Lung (tissue), 11 donors: ENCODE measurements at regions not wholly inside any gene's neighbourhood (a gene's known extent, or its start where the extent isn't known, plus 50 kb on each side); places are given as distances from the start of the nearest gene placed in this dataset.

Source experiments
- ATAC-seq: fragments of 200-7000 bp; cut with Tn5 transposase; one replicate; pipeline ENCODE4 v1.9.1; 2020; ENCODE audit warnings: moderate number of reproducible peaks; ENCODE audit not compliant: insufficient read depth, low FRiP score
- DNase-seq, 3 donors: peaks; one replicate each; pipeline ENCODE4 v3.0.0-alpha.2; 2013 to 2017
- H3K27ac ChIP-seq, 2 donors: one replicate each; pipeline ENCODE4 v1.5.1; 2013; ENCODE audit warnings: mild to moderate bottlenecking in 2 of 2, moderate library complexity in 2 of 2, control low read depth in 1 of 2, inconsistent platforms in 1 of 2, low read depth in 1 of 2, low read length in 1 of 2
- H3K27me3 ChIP-seq, 3 donors: one replicate each; pipeline ENCODE4 v1.5.1; 2013; ENCODE audit warnings: low read length in 2 of 3; ENCODE audit not compliant: control insufficient read depth in 3 of 3, insufficient read depth in 3 of 3
- H3K36me3 ChIP-seq, 4 donors: one replicate each; pipeline ENCODE4 v1.5.1; 2013; ENCODE audit warnings: low read length in 4 of 4, mild to moderate bottlenecking in 1 of 4, moderate library complexity in 1 of 4; ENCODE audit not compliant: control insufficient read depth in 4 of 4, insufficient read depth in 4 of 4
- H3K4me1 ChIP-seq, 5 donors: one replicate each; pipeline ENCODE4 v1.5.1; 2013; ENCODE audit warnings: low read length in 5 of 5, mild to moderate bottlenecking in 2 of 5, moderate library complexity in 1 of 5; ENCODE audit not compliant: control insufficient read depth in 5 of 5, insufficient read depth in 5 of 5
- H3K4me3 ChIP-seq: one replicate; pipeline ENCODE4 v1.5.1; 2013; ENCODE audit warnings: mild to moderate bottlenecking, control low read depth, moderate library complexity
- H3K9ac ChIP-seq, 2 donors: one replicate each; pipeline ENCODE4 v1.5.1; 2013; ENCODE audit warnings: low read length in 2 of 2, control low read depth in 1 of 2; ENCODE audit not compliant: insufficient read depth in 1 of 2
- H3K9me3 ChIP-seq, 4 donors: one replicate each; pipeline ENCODE4 v1.5.1; 2013; ENCODE audit warnings: low read length in 3 of 4, mild to moderate bottlenecking in 1 of 4, moderate library complexity in 1 of 4; ENCODE audit not compliant: control insufficient read depth in 4 of 4, insufficient read depth in 3 of 4
- CTCF ChIP-seq: IDR thresholded peaks from 2 replicates; pipeline ENCODE4 v1.5.1; 2012; ENCODE audit warnings: mild to moderate bottlenecking; ENCODE audit errors: control extremely low read depth, extremely low read depth
- WGBS, 2 donors: extraction: QIAGEN DNeasy Blood & Tissue Kit; methylation state at CpG; one replicate each; pipeline ENCODE4 v1.1.7; 2013; 5-methylcytosine and 5-hydroxymethylcytosine counted together
- donor health status: control.
- donor health status: control.
- donor health status: Bipolar disorder and iron deficiency.
- donor health status: healthy.
- donor health status: DM: yes; HTN: yes; CAD: no.

GRCh38 chr6:12415980-12416598 is 125.9 kb downstream of the EDN1 start:
- TF ChIP-seq CTCF: no peak

GRCh38 chr6:12417191-12417590 is 127.0 kb downstream of the EDN1 start:
- 93 to 97% methylated on average over 1 of the region's 1 CpG for WGBS, 2 donors
- H3K9me3 ChIP-seq: peaks cover 0 to 4% (median 0%) of the 10 kb centered on the region in 4 donors
- H3K36me3 ChIP-seq: no peaks in the 10 kb centered on the region
- no peaks in the 10 kb centered on the region for H3K27me3 ChIP-seq
- H3K4me1 ChIP-seq: peaks cover 0 to 2% (median 0%) of the 10 kb centered on the region in 5 donors
- H3K4me3 ChIP-seq: no peak overlapping the region
- ATAC-seq (no peak), DNase-seq (no peak)
- no peak overlapping the region for H3K9ac ChIP-seq
- TF ChIP-seq CTCF: no peak
- no peak overlapping the region for H3K27ac ChIP-seq

More at GRCh38 chr6:12415980-12416598, 125.9 kb downstream of the EDN1 start:
- no peaks in the 10 kb centered on the region for H3K27me3 ChIP-seq
- H3K4me3 ChIP-seq: no peak overlapping the region
- H3K9me3 ChIP-seq: peaks cover 0 to 4% (median 0%) of the 10 kb centered on the region in 4 donors
- DNase-seq (no peak), ATAC-seq (no peak)
- H3K27ac ChIP-seq: no peak overlapping the region
- peaks cover 0 to 2% (median 0%) of the 10 kb centered on the region in 5 donors for H3K4me1 ChIP-seq
- no peak overlapping the region for H3K9ac ChIP-seq
- H3K36me3 ChIP-seq: no peaks in the 10 kb centered on the region
- 69 to 87% methylated on average over 2 of the region's 2 CpGs for WGBS, 2 donors

GRCh38 chr6:12418946-12419345 is 128.8 kb downstream of the EDN1 start:
- Histone ChIP-seq H3K9ac (no peak overlapping the region), H3K36me3 (no peaks in the 10 kb centered on the region), H3K4me3 (no peak overlapping the region), H3K9me3 (peaks cover 0 to 4% (median 0%) of the 10 kb centered on the region in 4 donors), H3K27me3 (no peaks in the 10 kb centered on the region), H3K4me1 (peaks cover 0 to 2% (median 0%) of the 10 kb centered on the region in 5 donors), H3K27ac (peak overlapping the region in 1 of 2 donors; percentile 14)
- 85 to 91% methylated on average over 2 of the region's 2 CpGs for WGBS, 2 donors
- no peak for TF ChIP-seq CTCF
- DNase-seq (no peak), ATAC-seq (no peak)
